D721Med (cell line): ENCODE measurements at regions not wholly inside any gene's neighbourhood (a gene's known extent, or its start where the extent isn't known, plus 50 kb on each side); places are given as distances from the start of the nearest gene placed in this dataset.

Experiments
- DNase-seq: peaks from one replicate; pipeline ENCODE4 v3.0.0; 2011; ENCODE audit warnings: low spot score; ENCODE audit not compliant: insufficient read length
- FAIRE-seq: peaks from 2 replicates; lab custom pipeline; 2011; peaks lifted over from hg19 to GRCh38; lab: Jason Lieb, UNC
- CTCF ChIP-seq: IDR thresholded peaks from 2 replicates; pipeline ENCODE4 v1.5.1; 2012; ENCODE audit warnings: mild to moderate bottlenecking, control low read depth; ENCODE audit not compliant: insufficient read depth; ENCODE audit errors: missing control alignments

- FAIRE-seq (no peak), DNase-seq (no peak)
- no peak for TF ChIP-seq CTCF
Measured at GRCh38 chrX:6980981-6981380, 166.5 kb upstream of the STS start.

GRCh38 chrX:6968231-6968630 is 179.3 kb upstream of the STS start:
- DNase-seq, result no peak
- TF ChIP-seq CTCF, result no peak
- FAIRE-seq, result no peak

- no peak for TF ChIP-seq CTCF
- no peak for DNase-seq
- no peak for FAIRE-seq
Measured at GRCh38 chrX:6965729-6966128, 181.8 kb upstream of the STS start.

- TF ChIP-seq CTCF, result no peak
- FAIRE-seq (no peak), DNase-seq (no peak)
Measured at GRCh38 chrX:6962006-6962355, 185.5 kb upstream of the STS start.

GRCh38 chrX:6961286-6962005 is 186.1 kb upstream of the STS start:
- TF ChIP-seq CTCF, result no peak
- DNase-seq (no peak), FAIRE-seq (no peak)

GRCh38 chrX:6959006-6959405 is 188.5 kb upstream of the STS start:
- FAIRE-seq (no peak), DNase-seq (no peak)
- TF ChIP-seq CTCF, result no peak

- DNase-seq (no peak), FAIRE-seq (no peak)
- TF ChIP-seq CTCF, result no peak
Measured at GRCh38 chrX:6954836-6955235, 192.7 kb upstream of the STS start.
